ENCODE measurements at regions not wholly inside any gene's neighbourhood (a gene's known extent, or its start where the extent isn't known, plus 50 kb on each side); places are given as distances from the start of the nearest gene placed in this dataset.
A peak's percentile ranks its signal among the peaks of the same experiment; 100 is the strongest.

DNA sequence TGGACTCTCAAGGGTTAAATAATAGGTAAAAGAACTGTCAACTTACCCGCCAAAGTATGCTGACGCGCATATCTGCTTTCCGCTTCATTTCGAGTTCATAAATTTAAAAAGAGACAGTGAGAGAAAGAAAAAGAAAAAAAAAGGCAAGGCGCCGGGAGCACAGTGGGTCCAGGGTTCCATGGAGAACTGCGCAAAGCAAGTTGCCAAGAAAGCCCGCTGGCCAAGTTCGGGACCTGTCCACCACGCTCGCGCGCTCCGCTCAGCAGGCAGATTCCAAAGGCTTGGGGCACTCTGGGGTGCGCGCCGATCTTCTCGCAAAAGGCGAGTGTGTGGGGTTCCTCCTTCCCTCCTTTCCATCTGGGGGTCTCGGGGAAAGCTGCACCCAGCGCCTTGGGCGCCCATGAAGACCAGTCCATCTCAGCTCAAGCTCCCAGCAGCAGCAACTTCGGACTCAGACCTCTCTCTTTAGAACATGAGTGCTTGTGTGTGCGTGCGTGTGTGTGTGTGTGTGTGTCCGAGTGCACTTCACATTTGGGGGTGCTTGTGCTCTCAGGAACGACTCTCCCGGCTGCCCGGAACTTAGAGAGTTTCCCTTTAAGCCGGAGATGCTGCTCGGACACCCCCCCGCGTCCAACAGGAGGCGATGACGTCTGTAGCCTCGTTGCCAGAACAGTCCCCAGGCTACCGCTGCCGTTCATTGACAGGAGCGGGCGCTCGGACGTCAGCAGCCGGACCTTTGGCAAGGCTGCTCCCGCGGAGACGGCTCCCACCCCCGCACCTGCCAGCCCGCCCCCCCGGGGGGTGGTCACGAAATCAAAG lies 180.0 kb downstream of the TBXT start:
- H3K4me1 ChIP-seq (ENCODE audit: control insufficient read depth, insufficient read depth, low read length): peaks cover 3% of the 10 kb centered on the region
- no peaks in the 10 kb centered on the region for H3K36me3 ChIP-seq (ENCODE audit: control insufficient read depth, insufficient read depth, low read length)
- DNase-seq: peak; percentile 48 to 59
- H3K27ac ChIP-seq (ENCODE audit: low read length): no peak overlapping the region
- peak overlapping the region; percentile 3 for H3K4me3 ChIP-seq (ENCODE audit: low read length)
- H3K27me3 ChIP-seq (ENCODE audit: control insufficient read depth, insufficient read depth, low read length): peaks cover 83% of the 10 kb centered on the region
- 1% methylated on average over 8 of the region's 51 CpGs for WGBS (ENCODE audit: insufficient coverage, low lambda C conversion rate)
- no peaks in the 10 kb centered on the region for H3K9me3 ChIP-seq (ENCODE audit: control insufficient read depth, low read depth, low read length)

GRCh38 chr6:165986914-165987482 lies 180.7 kb downstream of the TBXT start:
- peak overlapping the region; percentile 3 for H3K4me3 ChIP-seq (ENCODE audit: low read length)
- H3K27ac ChIP-seq (ENCODE audit: low read length): no peak overlapping the region
- WGBS (ENCODE audit: insufficient coverage, low lambda C conversion rate): 0% methylated on average over 4 of the region's 27 CpGs
- DNase-seq: no peak
- no peaks in the 10 kb centered on the region for H3K36me3 ChIP-seq (ENCODE audit: control insufficient read depth, insufficient read depth, low read length)
- H3K27me3 ChIP-seq (ENCODE audit: control insufficient read depth, insufficient read depth, low read length): peaks cover 85% of the 10 kb centered on the region
- H3K9me3 ChIP-seq (ENCODE audit: control insufficient read depth, low read depth, low read length): no peaks in the 10 kb centered on the region
- peaks cover 3% of the 10 kb centered on the region for H3K4me1 ChIP-seq (ENCODE audit: control insufficient read depth, insufficient read depth, low read length)

- H3K36me3 ChIP-seq (ENCODE audit: control insufficient read depth, insufficient read depth, low read length): no peaks in the 10 kb centered on the region
- no peak overlapping the region for H3K27ac ChIP-seq (ENCODE audit: low read length)
- peaks cover 3% of the 10 kb centered on the region for H3K4me1 ChIP-seq (ENCODE audit: control insufficient read depth, insufficient read depth, low read length)
- H3K9me3 ChIP-seq (ENCODE audit: control insufficient read depth, low read depth, low read length): no peaks in the 10 kb centered on the region
- no peak for DNase-seq
- H3K27me3 ChIP-seq (ENCODE audit: control insufficient read depth, insufficient read depth, low read length): peaks cover 84% of the 10 kb centered on the region
- no peak overlapping the region for H3K4me3 ChIP-seq (ENCODE audit: low read length)
- 10% methylated on average over 2 of the region's 8 CpGs for WGBS (ENCODE audit: insufficient coverage, low lambda C conversion rate)
These were observed 181.2 kb downstream of the TBXT start for GRCh38 chr6:165986311-165986913.

- H3K27me3 ChIP-seq (ENCODE audit: control insufficient read depth, insufficient read depth, low read length): peaks cover 81% of the 10 kb centered on the region
- peaks cover 3% of the 10 kb centered on the region for H3K4me1 ChIP-seq (ENCODE audit: control insufficient read depth, insufficient read depth, low read length)
These were observed 181.8 kb downstream of the TBXT start for GRCh38 chr6:165985806-165986299.

DNA sequence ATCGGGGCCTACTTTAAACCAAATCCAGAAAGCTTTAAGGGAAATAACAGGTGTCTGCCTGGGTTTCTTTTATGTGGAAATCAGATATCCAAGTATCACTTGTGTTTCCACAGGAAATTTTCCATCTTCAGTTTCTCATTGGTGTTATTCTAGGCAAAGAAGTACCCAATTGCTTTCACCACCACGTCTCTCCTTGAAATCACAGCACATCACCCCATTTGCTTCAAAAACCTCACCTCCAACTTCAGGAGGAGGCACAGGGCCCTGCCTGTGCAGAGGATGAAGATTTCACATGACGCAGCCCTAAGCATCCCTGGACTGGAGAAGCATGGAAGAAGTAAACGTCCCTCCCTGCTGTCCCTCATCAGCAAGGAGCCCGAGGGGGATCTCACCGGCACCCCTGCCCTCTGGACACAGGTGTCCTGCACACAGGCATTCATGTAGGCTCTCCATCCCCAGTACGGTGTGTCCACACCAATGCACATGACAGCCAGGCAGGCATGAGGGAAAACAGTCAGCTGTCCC lies 182.3 kb downstream of the TBXT start:
- WGBS (ENCODE audit: insufficient coverage, low lambda C conversion rate): no CpG with 5 or more reads among the region's 7 CpGs
- Histone ChIP-seq H3K36me3 (ENCODE audit: control insufficient read depth, insufficient read depth, low read length) (no peaks in the 10 kb centered on the region), H3K9me3 (ENCODE audit: control insufficient read depth, low read depth, low read length) (no peaks in the 10 kb centered on the region), H3K27me3 (ENCODE audit: control insufficient read depth, insufficient read depth, low read length) (peaks cover 76% of the 10 kb centered on the region), H3K27ac (ENCODE audit: low read length) (no peak overlapping the region), H3K4me1 (ENCODE audit: control insufficient read depth, insufficient read depth, low read length) (peaks cover 3% of the 10 kb centered on the region), H3K4me3 (ENCODE audit: low read length) (no peak overlapping the region)
- DNase-seq: no peak

More at GRCh38 chr6:165985806-165986299, 181.8 kb downstream of the TBXT start:
- WGBS (ENCODE audit: insufficient coverage, low lambda C conversion rate): no CpG with 5 or more reads among the region's 14 CpGs
- DNase-seq: no peak
- Histone ChIP-seq H3K36me3 (ENCODE audit: control insufficient read depth, insufficient read depth, low read length) (no peaks in the 10 kb centered on the region), H3K27ac (ENCODE audit: low read length) (no peak overlapping the region), H3K9me3 (ENCODE audit: control insufficient read depth, low read depth, low read length) (no peaks in the 10 kb centered on the region), H3K4me3 (ENCODE audit: low read length) (no peak overlapping the region)

- no CpG with 5 or more reads among the region's 11 CpGs for WGBS (ENCODE audit: insufficient coverage, low lambda C conversion rate)
- no peaks in the 10 kb centered on the region for H3K36me3 ChIP-seq (ENCODE audit: control insufficient read depth, insufficient read depth, low read length)
- no peak for DNase-seq
- H3K27ac ChIP-seq (ENCODE audit: low read length): no peak overlapping the region
- H3K9me3 ChIP-seq (ENCODE audit: control insufficient read depth, low read depth, low read length): no peaks in the 10 kb centered on the region
- peaks cover 70% of the 10 kb centered on the region for H3K27me3 ChIP-seq (ENCODE audit: control insufficient read depth, insufficient read depth, low read length)
- no peak overlapping the region for H3K4me3 ChIP-seq (ENCODE audit: low read length)
- H3K4me1 ChIP-seq (ENCODE audit: control insufficient read depth, insufficient read depth, low read length): peaks cover 3% of the 10 kb centered on the region
These were observed 182.8 kb downstream of the TBXT start for GRCh38 chr6:165984729-165985275.

GRCh38 chr6:165983112-165984072 lies 184.3 kb downstream of the TBXT start:
- Histone ChIP-seq H3K27me3 (ENCODE audit: control insufficient read depth, insufficient read depth, low read length) (peaks cover 56% of the 10 kb centered on the region), H3K4me3 (ENCODE audit: low read length) (no peak overlapping the region), H3K9me3 (ENCODE audit: control insufficient read depth, low read depth, low read length) (no peaks in the 10 kb centered on the region), H3K36me3 (ENCODE audit: control insufficient read depth, insufficient read depth, low read length) (no peaks in the 10 kb centered on the region), H3K4me1 (ENCODE audit: control insufficient read depth, insufficient read depth, low read length) (no peaks in the 10 kb centered on the region), H3K27ac (ENCODE audit: low read length) (no peak overlapping the region)
- DNase-seq: no peak
- WGBS (ENCODE audit: insufficient coverage, low lambda C conversion rate): 40% methylated on average over 1 of the region's 9 CpGs

GRCh38 chr6:165978476-165978875 lies 189.2 kb downstream of the TBXT start:
- 80% methylated on average over 1 of the region's 3 CpGs for WGBS (ENCODE audit: insufficient coverage, low lambda C conversion rate)

GRCh38 chr6:165976684-165977083 lies 191.0 kb downstream of the TBXT start:
- Histone ChIP-seq H3K9me3 (ENCODE audit: control insufficient read depth, low read depth, low read length) (no peaks in the 10 kb centered on the region), H3K36me3 (ENCODE audit: control insufficient read depth, insufficient read depth, low read length) (no peaks in the 10 kb centered on the region), H3K27ac (ENCODE audit: low read length) (no peak overlapping the region), H3K27me3 (ENCODE audit: control insufficient read depth, insufficient read depth, low read length) (peaks cover 5% of the 10 kb centered on the region), H3K4me3 (ENCODE audit: low read length) (no peak overlapping the region), H3K4me1 (ENCODE audit: control insufficient read depth, insufficient read depth, low read length) (no peaks in the 10 kb centered on the region)
- WGBS (ENCODE audit: insufficient coverage, low lambda C conversion rate): no CpG with 5 or more reads among the region's 7 CpGs
- DNase-seq: no peak

More at GRCh38 chr6:165978476-165978875, 189.2 kb downstream of the TBXT start:
- H3K36me3 ChIP-seq (ENCODE audit: control insufficient read depth, insufficient read depth, low read length): no peaks in the 10 kb centered on the region
- peaks cover 13% of the 10 kb centered on the region for H3K27me3 ChIP-seq (ENCODE audit: control insufficient read depth, insufficient read depth, low read length)
- H3K27ac ChIP-seq (ENCODE audit: low read length): no peak overlapping the region
- DNase-seq: no peak
- H3K4me1 ChIP-seq (ENCODE audit: control insufficient read depth, insufficient read depth, low read length): no peaks in the 10 kb centered on the region
- H3K4me3 ChIP-seq (ENCODE audit: low read length): no peak overlapping the region
- no peaks in the 10 kb centered on the region for H3K9me3 ChIP-seq (ENCODE audit: control insufficient read depth, low read depth, low read length)
